ENCODE measurements at regions not wholly inside any gene's neighbourhood (a gene's known extent, or its start where the extent isn't known, plus 50 kb on each side); places are given as distances from the start of the nearest gene placed in this dataset.
A peak's percentile ranks its signal among the peaks of the same experiment; 100 is the strongest.

GRCh38 chr7:130921391-130922180 is 187.6 kb upstream of the KLF14 start:
- BruUV-seq (replicated peaks), result TSS peak; percentile 17
- Histone ChIP-seq H3K36me3 (ENCODE audit: control insufficient read depth in 2 of 2, extremely low read depth in 1 of 2, insufficient read depth in 2 of 2, low read length in 2 of 2) (peaks cover 0 to 2% of the 10 kb centered on the region in 2 experiments), H3K9ac (replicated peaks; ENCODE audit: extremely low read depth, insufficient read depth, low read length) (peak overlapping the region; percentile 78), H3K9me1 (replicated peaks; ENCODE audit: control insufficient read depth, extremely low read depth, insufficient read depth, low read length) (no peaks in the 10 kb centered on the region), H2AFZ (ENCODE audit: low read depth, low read length) (peak overlapping the region; percentile 55), H3K79me2 (ENCODE audit: control insufficient read depth, insufficient read depth, low read length) (peaks cover 2% of the 10 kb centered on the region), H3K4me2 (ENCODE audit: insufficient read depth, low read length) (peak overlapping the region; percentile 37), H3K9me3 (replicated peaks; ENCODE audit: control insufficient read depth, insufficient read depth, low read length) (no peaks in the 10 kb centered on the region), H3K4me1 (ENCODE audit: control insufficient read depth, extremely low read depth, insufficient read depth, low read length) (peaks cover 49% of the 10 kb centered on the region), H3K4me3 (replicated peaks in 1 of 3; ENCODE audit: insufficient read depth in 1 of 3, low read depth in 1 of 3, low read length in 3 of 3) (peak overlapping the region in 2 of 3 experiments; percentile 9 to 25), H3K27me3 (ENCODE audit: control insufficient read depth in 2 of 2, insufficient read depth in 2 of 2, low read length in 2 of 2) (no peaks in the 10 kb centered on the region), H4K20me1 (replicated peaks; ENCODE audit: control insufficient read depth, extremely low read depth, insufficient read depth, low read length) (no peaks in the 10 kb centered on the region), H3K27ac (ENCODE audit: insufficient read depth, low read depth, low read length) (peak overlapping the region; percentile 90)
- DNase-seq (ENCODE audit: low read depth, low spot score), result peak; percentile 91
- FAIRE-seq, result peak; percentile 94
- dilution Hi-C loops (cut with MboI; ENCODE audit: extremely low pct_ligation_motif_present, low sequenced_read_pairs) (no loop called here), intact Hi-C loops (cut with micrococcal nuclease) (no loop called here)
- ChIA-PET POLR2A (interaction anchor here (1.5 to 2.4 kb wide), 2 partner anchors 9 to 17 kb away, joined by 8 to 11 read pairs; no protein-coding TSS in a partner anchor), CTCF (interaction anchor here (1.0 to 3.2 kb wide), 16 partner anchors 9 to 118 kb away, joined by 3 to 28 read pairs (median 6); no protein-coding TSS in a partner anchor)
- TF ChIP-seq POLR2AphosphoS5 (IDR thresholded peaks at IDR 0.05; ENCODE audit: insufficient read depth, low read depth, low read length), result peak; percentile 67
- TF ChIP-seq EZH2 (IDR thresholded peaks at IDR 0.05; ENCODE audit: borderline replicate concordance, low read depth, low read length, severe bottlenecking), result no peak
- no peak for TF ChIP-seq JUN (IDR thresholded peaks at IDR 0.05; ENCODE audit: borderline replicate concordance, insufficient read depth, insufficient read length, low read depth)
- no peak for TF ChIP-seq GATA2 (IDR thresholded peaks at IDR 0.05; ENCODE audit: insufficient read depth, insufficient read length, low read depth, low read length)
- TF ChIP-seq CTCF (IDR thresholded peaks at IDR 0.05; ENCODE audit: extremely low read depth in 1 of 2, insufficient read depth in 1 of 2, low read depth in 1 of 2, low read length in 2 of 2), result peak in 1 of 2 donors; percentile 4
- TF ChIP-seq MYC (IDR thresholded peaks at IDR 0.05; ENCODE audit: low read depth, low read length), result no peak
- TF ChIP-seq POLR2A (IDR thresholded peaks at IDR 0.05; ENCODE audit: low read depth, low read length), result peak; percentile 50
- no peak for TF ChIP-seq FOS (IDR thresholded peaks at IDR 0.05; ENCODE audit: borderline replicate concordance, insufficient read depth, low read length)
- TF ChIP-seq MAX (IDR thresholded peaks at IDR 0.05; ENCODE audit: insufficient read depth, insufficient read length), result no peak
